DMS114 treated with DMSO at 0.1 percent for 48 hours (cell line): ENCODE measurements at regions not wholly inside any gene's neighbourhood (a gene's known extent, or its start where the extent isn't known, plus 50 kb on each side); places are given as distances from the start of the nearest gene placed in this dataset.

Experiments used
- DNase-seq: peaks from one replicate; lab custom pipeline; 2025; ENCODE audit not compliant: unreplicated experiment; lab: John Stamatoyannopoulos, UW

GRCh38 chr1:222370913-222371675 is 176.8 kb downstream of the HHIPL2 start:
- DNase-seq = no peak

GRCh38 chr1:222370081-222370912 is 177.6 kb downstream of the HHIPL2 start:
- DNase-seq = no peak

- DNase-seq = no peak
These were observed 178.8 kb downstream of the HHIPL2 start for GRCh38 chr1:222369148-222369547.

- DNase-seq = no peak
These were observed 189.8 kb downstream of the HHIPL2 start for GRCh38 chr1:222358100-222358499.

GRCh38 chr1:222357252-222357651 is 190.7 kb downstream of the HHIPL2 start:
- no peak for DNase-seq

- DNase-seq = no peak
These were observed 200.3 kb downstream of the HHIPL2 start for GRCh38 chr1:222347627-222348026.

GRCh38 chr1:222346955-222347354 is 200.9 kb downstream of the HHIPL2 start:
- DNase-seq = no peak

- no peak for DNase-seq
These were observed 208.4 kb downstream of the HHIPL2 start for GRCh38 chr1:222339376-222339947.

- DNase-seq = no peak
These were observed 212.3 kb downstream of the HHIPL2 start for GRCh38 chr1:222335586-222335985.

- no peak for DNase-seq
These were observed 213.8 kb downstream of the HHIPL2 start for GRCh38 chr1:222334026-222334680.

- DNase-seq = no peak
These were observed 216.1 kb downstream of the HHIPL2 start for GRCh38 chr1:222331765-222332164.

- DNase-seq = no peak
These were observed 216.6 kb downstream of the HHIPL2 start for GRCh38 chr1:222331340-222331739.

- no peak for DNase-seq
These were observed 218.3 kb downstream of the HHIPL2 start for GRCh38 chr1:222329493-222330045.

GRCh38 chr1:222326710-222327036 is 221.2 kb downstream of the HHIPL2 start:
- no peak for DNase-seq

- DNase-seq = no peak
These were observed 221.7 kb downstream of the HHIPL2 start for GRCh38 chr1:222326006-222326709.

- DNase-seq = no peak
These were observed 222.4 kb downstream of the HHIPL2 start for GRCh38 chr1:222325506-222325905.

GRCh38 chr1:222314839-222315238 is 233.1 kb downstream of the HHIPL2 start:
- DNase-seq = no peak

GRCh38 chr1:222310836-222311235 is 237.1 kb downstream of the HHIPL2 start:
- no peak for DNase-seq

- DNase-seq = no peak
These were observed 240.3 kb downstream of the HHIPL2 start for GRCh38 chr1:222307621-222308020.

- no peak for DNase-seq
These were observed 241.4 kb downstream of the HHIPL2 start for GRCh38 chr1:222306512-222306911.

- no peak for DNase-seq
These were observed 241.9 kb downstream of the HHIPL2 start for GRCh38 chr1:222306011-222306410.
